ENCODE measurements at regions not wholly inside any gene's neighbourhood (a gene's known extent, or its start where the extent isn't known, plus 50 kb on each side); places are given as distances from the start of the nearest gene placed in this dataset.
A peak's percentile ranks its signal among the peaks of the same experiment; 100 is the strongest.

DNA sequence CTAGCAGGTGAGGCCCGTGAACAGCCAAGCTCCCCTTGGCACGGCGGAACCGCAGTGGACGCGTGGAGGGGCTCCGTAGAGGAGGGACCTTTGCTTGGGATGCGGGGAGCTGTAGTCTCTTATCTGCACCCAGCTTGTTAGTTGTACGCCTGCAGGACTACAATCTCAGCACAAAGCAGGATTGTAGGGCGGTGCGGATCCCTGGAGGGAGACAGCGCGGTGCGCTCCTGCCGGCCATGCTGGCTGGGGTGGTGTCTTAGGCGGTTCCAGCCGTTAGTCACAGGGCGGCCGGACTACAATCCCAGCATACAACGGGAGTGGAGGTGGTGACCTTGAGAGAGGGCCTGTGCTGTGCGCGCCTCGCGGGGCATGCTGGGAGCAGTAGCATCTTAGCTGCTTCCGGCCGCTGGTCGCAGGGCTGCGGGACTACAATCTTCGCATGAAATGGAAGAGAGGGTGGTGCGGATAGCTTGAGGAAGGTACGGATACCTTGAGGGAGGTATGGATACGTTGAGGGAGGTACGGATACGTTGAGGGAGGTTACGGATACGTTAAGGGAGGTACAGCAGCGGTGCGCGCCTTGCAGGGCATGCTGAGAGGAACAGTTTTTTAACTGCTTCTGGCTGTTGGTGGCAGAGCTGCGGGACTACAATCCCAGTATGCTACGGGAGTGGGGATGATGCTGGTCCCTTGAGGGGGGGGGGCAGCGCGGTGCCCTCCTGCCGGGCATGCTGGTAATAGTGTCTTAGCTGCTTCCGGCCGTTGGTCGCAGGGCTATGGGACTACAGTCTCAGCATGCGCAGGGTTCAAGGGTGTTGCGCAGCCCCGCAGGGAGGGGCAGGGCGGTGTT lies 1419.1 kb downstream of the UQCRFS1 start:
- TF ChIP-seq, protein P1, sequence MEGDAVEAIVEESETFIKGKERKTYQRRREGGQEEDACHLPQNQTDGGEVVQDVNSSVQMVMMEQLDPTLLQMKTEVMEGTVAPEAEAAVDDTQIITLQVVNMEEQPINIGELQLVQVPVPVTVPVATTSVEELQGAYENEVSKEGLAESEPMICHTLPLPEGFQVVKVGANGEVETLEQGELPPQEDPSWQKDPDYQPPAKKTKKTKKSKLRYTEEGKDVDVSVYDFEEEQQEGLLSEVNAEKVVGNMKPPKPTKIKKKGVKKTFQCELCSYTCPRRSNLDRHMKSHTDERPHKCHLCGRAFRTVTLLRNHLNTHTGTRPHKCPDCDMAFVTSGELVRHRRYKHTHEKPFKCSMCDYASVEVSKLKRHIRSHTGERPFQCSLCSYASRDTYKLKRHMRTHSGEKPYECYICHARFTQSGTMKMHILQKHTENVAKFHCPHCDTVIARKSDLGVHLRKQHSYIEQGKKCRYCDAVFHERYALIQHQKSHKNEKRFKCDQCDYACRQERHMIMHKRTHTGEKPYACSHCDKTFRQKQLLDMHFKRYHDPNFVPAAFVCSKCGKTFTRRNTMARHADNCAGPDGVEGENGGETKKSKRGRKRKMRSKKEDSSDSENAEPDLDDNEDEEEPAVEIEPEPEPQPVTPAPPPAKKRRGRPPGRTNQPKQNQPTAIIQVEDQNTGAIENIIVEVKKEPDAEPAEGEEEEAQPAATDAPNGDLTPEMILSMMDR (conservative IDR thresholded peaks at IDR 0.05; ENCODE audit: low read depth, low read length), result no peak
- TF ChIP-seq EZH2 (IDR thresholded peaks at IDR 0.05; ENCODE audit: borderline replicate concordance, low read depth, low read length, poor library complexity, severe bottlenecking), result no peak
- intact Hi-C loops (cut with micrococcal nuclease; ENCODE audit: unreplicated experiment), result no loop called here
- peak overlapping the region; percentile 91 for H3K27ac ChIP-seq (ENCODE audit: low read depth, low read length, poor library complexity, severe bottlenecking)
- BruUV-seq (replicated peaks), result no TSS peak
- H3K4me1 ChIP-seq (ENCODE audit: insufficient read depth, low read length, poor library complexity, severe bottlenecking), result no peaks in the 10 kb centered on the region
- ChIA-PET POLR2A (ENCODE audit: low non-redundant PET) (no interaction called here), CTCF (interaction anchor here (0.6 kb wide), 1 partner anchor 64 kb away, joined by 3 read pairs; no protein-coding TSS in a partner anchor)
- no peaks in the 10 kb centered on the region for H3K27me3 ChIP-seq (replicated peaks; ENCODE audit: insufficient read depth, low read depth, low read length, poor library complexity)
- peaks cover 17% of the 10 kb centered on the region for H3K9me3 ChIP-seq (ENCODE audit: low read depth, low read length, poor library complexity, severe bottlenecking)
- H3K36me3 ChIP-seq (ENCODE audit: insufficient read depth, low read length, poor library complexity, severe bottlenecking), result no peaks in the 10 kb centered on the region
- peak overlapping the region; percentile 85 for H3K4me3 ChIP-seq (ENCODE audit: low read depth, low read length, poor library complexity, severe bottlenecking)
- peak; percentile 94 for DNase-seq (ENCODE audit: low spot score)

DNA sequence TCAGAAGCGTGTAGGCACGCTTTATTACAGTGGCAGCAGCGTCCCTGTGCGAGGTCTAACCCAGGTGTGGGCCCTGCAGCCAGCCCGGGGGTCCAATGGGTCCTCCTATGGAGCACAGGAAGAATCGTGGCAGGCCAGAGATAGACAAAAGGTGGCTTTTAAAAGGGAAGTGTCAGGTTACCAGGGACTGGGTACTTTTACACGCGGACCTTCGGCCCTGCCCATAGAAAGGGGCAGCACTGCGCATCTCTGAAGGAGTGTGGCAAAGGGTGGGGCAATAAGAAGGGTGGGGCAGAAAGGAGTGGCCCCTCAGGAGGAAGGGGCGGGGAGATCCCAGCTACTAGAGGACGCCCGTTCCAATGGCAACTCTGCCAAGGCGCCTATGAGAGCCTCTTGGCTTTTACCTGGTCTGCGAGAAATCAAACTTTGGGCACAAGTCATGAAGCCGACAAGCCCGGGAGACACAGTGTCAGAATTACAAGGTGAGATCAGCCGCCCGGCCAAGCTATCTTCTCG lies 1419.8 kb downstream of the UQCRFS1 start:
- peak; percentile 86 for DNase-seq (ENCODE audit: low spot score)
- POLR2A ChIA-PET (ENCODE audit: low non-redundant PET), result no interaction called here
- H3K4me3 ChIP-seq (ENCODE audit: low read depth, low read length, poor library complexity, severe bottlenecking), result peak overlapping the region; percentile 85
- H3K4me1 ChIP-seq (ENCODE audit: insufficient read depth, low read length, poor library complexity, severe bottlenecking), result no peaks in the 10 kb centered on the region
- peak overlapping the region; percentile 91 for H3K27ac ChIP-seq (ENCODE audit: low read depth, low read length, poor library complexity, severe bottlenecking)
- TF ChIP-seq EZH2 (IDR thresholded peaks at IDR 0.05; ENCODE audit: borderline replicate concordance, low read depth, low read length, poor library complexity, severe bottlenecking), result no peak
- TF ChIP-seq, protein P1 (conservative IDR thresholded peaks at IDR 0.05; ENCODE audit: low read depth, low read length), result no peak
- no peaks in the 10 kb centered on the region for H3K36me3 ChIP-seq (ENCODE audit: insufficient read depth, low read length, poor library complexity, severe bottlenecking)
- CTCF ChIA-PET, result no interaction called here
- no peaks in the 10 kb centered on the region for H3K27me3 ChIP-seq (replicated peaks; ENCODE audit: insufficient read depth, low read depth, low read length, poor library complexity)
- peaks cover 17% of the 10 kb centered on the region for H3K9me3 ChIP-seq (ENCODE audit: low read depth, low read length, poor library complexity, severe bottlenecking)
- intact Hi-C loops (cut with micrococcal nuclease; ENCODE audit: unreplicated experiment), result no loop called here
- no TSS peak for BruUV-seq (replicated peaks)

DNA sequence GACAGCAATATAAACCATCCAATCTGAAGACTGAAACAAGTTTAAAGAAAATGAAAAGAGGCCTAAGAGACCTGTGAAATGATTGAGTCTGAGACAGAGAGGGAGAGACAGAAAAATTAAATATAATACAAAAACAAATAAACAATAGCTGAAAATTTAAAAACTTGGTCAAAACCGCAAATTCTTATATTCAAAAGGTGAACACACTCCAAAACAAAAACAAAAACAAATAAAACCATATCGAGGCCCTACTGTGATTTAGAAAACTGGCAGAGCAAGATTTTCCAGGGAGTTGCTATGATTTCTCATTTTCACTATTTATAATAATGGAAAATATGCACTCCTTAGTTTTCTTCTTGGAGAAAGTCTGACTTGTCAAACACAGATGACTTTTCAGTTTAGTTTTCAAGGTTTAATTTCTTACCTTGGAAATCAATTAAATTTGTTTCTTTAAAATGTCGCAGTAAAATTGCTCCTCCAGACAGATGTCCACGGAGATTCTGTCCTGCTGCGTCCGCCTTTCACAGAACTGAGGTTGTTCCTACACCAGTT lies 1420.3 kb downstream of the UQCRFS1 start:
- Histone ChIP-seq H3K9me3 (ENCODE audit: low read depth, low read length, poor library complexity, severe bottlenecking) (peaks cover 17% of the 10 kb centered on the region), H3K4me3 (ENCODE audit: low read depth, low read length, poor library complexity, severe bottlenecking) (peak overlapping the region; percentile 85), H3K4me1 (ENCODE audit: insufficient read depth, low read length, poor library complexity, severe bottlenecking) (no peaks in the 10 kb centered on the region), H3K36me3 (ENCODE audit: insufficient read depth, low read length, poor library complexity, severe bottlenecking) (no peaks in the 10 kb centered on the region), H3K27me3 (replicated peaks; ENCODE audit: insufficient read depth, low read depth, low read length, poor library complexity) (no peaks in the 10 kb centered on the region), H3K27ac (ENCODE audit: low read depth, low read length, poor library complexity, severe bottlenecking) (peak overlapping the region; percentile 91)
- intact Hi-C loops (cut with micrococcal nuclease; ENCODE audit: unreplicated experiment), result no loop called here
- ChIA-PET POLR2A (ENCODE audit: low non-redundant PET) (no interaction called here), CTCF (no interaction called here)
- DNase-seq (ENCODE audit: low spot score), result no peak
- no TSS peak for BruUV-seq (replicated peaks)
- TF ChIP-seq, protein P1 (conservative IDR thresholded peaks at IDR 0.05; ENCODE audit: low read depth, low read length), result no peak
- TF ChIP-seq EZH2 (IDR thresholded peaks at IDR 0.05; ENCODE audit: borderline replicate concordance, low read depth, low read length, poor library complexity, severe bottlenecking), result no peak
